Astrocyte (in vitro differentiated cells and primary cell): ENCODE measurements at regions not wholly inside any gene's neighbourhood (a gene's known extent, or its start where the extent isn't known, plus 50 kb on each side); places are given as distances from the start of the nearest gene placed in this dataset.

ENCODE experiments used
- DNase-seq: peaks from one replicate; pipeline ENCODE4 v3.0.0-alpha.2; 2010; ENCODE audit warnings: low read depth
- FAIRE-seq: peaks from 2 replicates; lab custom pipeline; 2011; peaks lifted over from hg19 to GRCh38; lab: Jason Lieb, UNC
- H2AFZ ChIP-seq: 2 replicates; pipeline ENCODE4 v1.6.0; 2012; ENCODE audit warnings: low read depth, low read length, inconsistent platforms
- H3K27ac ChIP-seq: 2 replicates; pipeline ENCODE4 v1.5.1; 2011; ENCODE audit warnings: low read depth, low read length, inconsistent platforms
- H3K27me3 ChIP-seq: 2 replicates; pipeline ENCODE4 v1.6.0; 2011; ENCODE audit warnings: low read length, inconsistent platforms; ENCODE audit not compliant: insufficient read depth
- H3K36me3 ChIP-seq: 2 replicates; pipeline ENCODE4 v1.5.1; 2011; ENCODE audit warnings: low read length, inconsistent platforms; ENCODE audit not compliant: insufficient read depth
- H3K4me1 ChIP-seq: 2 replicates; pipeline ENCODE4 v1.5.1; 2011; ENCODE audit warnings: low read length, inconsistent platforms; ENCODE audit not compliant: insufficient read depth
- H3K4me2 ChIP-seq: 2 replicates; pipeline ENCODE4 v1.6.0; 2012; ENCODE audit warnings: low read length, inconsistent platforms
- H3K4me3 ChIP-seq: 2 replicates; pipeline ENCODE4 v1.5.1; 2011; ENCODE audit warnings: low read depth, mild to moderate bottlenecking, low read length, inconsistent platforms; ENCODE audit not compliant: insufficient read depth
- H3K79me2 ChIP-seq: 2 replicates; pipeline ENCODE4 v1.6.0; 2012; ENCODE audit warnings: mild to moderate bottlenecking, low read length, inconsistent platforms; ENCODE audit not compliant: insufficient read depth
- H3K9ac ChIP-seq: 2 replicates; pipeline ENCODE4 v1.6.0; 2012; ENCODE audit warnings: mild to moderate bottlenecking, low read length, inconsistent platforms
- H3K9me3 ChIP-seq: 2 replicates; pipeline ENCODE4 v1.5.1; 2012; ENCODE audit warnings: low read depth, mild to moderate bottlenecking, low read length, inconsistent platforms; ENCODE audit not compliant: insufficient read depth
- H4K20me1 ChIP-seq: 2 replicates; pipeline ENCODE4 v1.6.0; 2012; ENCODE audit warnings: low read length, inconsistent platforms; ENCODE audit not compliant: insufficient read depth
- H3K27ac Mint-ChIP-seq: one replicate; pipeline ENCODE4 v1.8.0; 2021; ENCODE audit warnings: mild to moderate bottlenecking, mixed read lengths; ENCODE audit not compliant: unreplicated experiment
- H3K27me3 Mint-ChIP-seq: one replicate; pipeline ENCODE4 v1.8.0; 2021; ENCODE audit warnings: low read depth, mixed read lengths; ENCODE audit not compliant: unreplicated experiment
- H3K36me3 Mint-ChIP-seq: one replicate; pipeline ENCODE4 v1.8.0; 2021; ENCODE audit warnings: low read depth, mixed read lengths; ENCODE audit not compliant: unreplicated experiment
- H3K4me1 Mint-ChIP-seq: one replicate; pipeline ENCODE4 v1.8.0; 2021; ENCODE audit warnings: low read depth, mixed read lengths; ENCODE audit not compliant: unreplicated experiment
- H3K4me3 Mint-ChIP-seq: one replicate; pipeline ENCODE4 v1.8.0; 2021; ENCODE audit warnings: mild to moderate bottlenecking, moderate library complexity, mixed read lengths; ENCODE audit not compliant: unreplicated experiment
- H3K9me3 Mint-ChIP-seq: one replicate; pipeline ENCODE4 v1.8.0; 2021; ENCODE audit warnings: mild to moderate bottlenecking, mixed read lengths; ENCODE audit not compliant: unreplicated experiment
- EZH2 ChIP-seq: IDR thresholded peaks from 2 replicates; pipeline ENCODE4 v1.6.1; 2012; ENCODE audit warnings: mild to moderate bottlenecking, low read length, inconsistent platforms; ENCODE audit not compliant: insufficient read depth
- TF ChIP-seq, protein P1 (sequence below): IDR thresholded peaks from 2 replicates; pipeline ENCODE4 v1.5.1; 2011; ENCODE audit warnings: low read depth, mild to moderate bottlenecking, inconsistent platforms, low read length, moderate library complexity; ENCODE audit not compliant: insufficient read depth

DNA sequence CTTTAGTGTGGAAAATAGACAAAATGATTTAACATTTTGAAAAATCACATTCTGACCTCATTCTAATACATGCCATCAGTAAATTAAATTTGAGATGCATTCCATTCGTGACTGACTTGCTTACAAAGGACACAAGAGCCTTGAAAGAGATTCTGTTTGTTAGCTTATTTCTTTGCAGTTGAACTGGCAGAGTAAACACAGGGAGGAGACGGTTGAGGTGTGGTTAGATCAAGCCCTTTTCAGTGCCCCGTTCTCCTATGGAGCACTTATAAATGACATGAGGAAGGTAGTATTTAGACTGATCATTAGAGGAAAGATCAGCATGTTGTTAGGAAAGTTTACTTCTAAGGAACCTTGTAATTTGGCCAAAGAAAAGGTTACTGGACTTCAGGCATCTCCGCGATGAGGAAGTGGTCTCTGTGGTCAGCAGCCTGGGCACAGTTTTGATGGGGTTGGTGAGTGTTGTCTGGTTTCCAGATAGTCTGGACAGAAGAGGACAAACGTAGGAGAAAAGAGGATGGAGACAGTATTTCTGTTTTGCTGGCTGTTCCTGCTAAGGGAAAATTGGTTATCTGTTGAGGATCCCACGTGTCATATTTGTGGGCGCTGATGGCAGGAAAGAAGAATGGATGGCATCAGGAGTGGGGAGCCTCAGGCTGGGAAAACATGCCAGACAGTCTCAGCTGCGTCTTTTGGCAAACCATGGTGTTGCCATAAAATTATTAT is 328.9 kb upstream of the TBL1XR1 start:
- peaks cover 10% of the 10 kb centered on the region for H3K4me1 ChIP-seq
- Mint-ChIP-seq H3K27me3 (no peaks in the 10 kb centered on the region), H3K27ac (peak overlapping the region; percentile 73), H3K4me1 (peaks cover 17% of the 10 kb centered on the region), H3K36me3 (no peaks in the 10 kb centered on the region), H3K4me3 (no peak overlapping the region), H3K9me3 (peaks cover 6% of the 10 kb centered on the region)
- peak overlapping the region; percentile 35 for H3K27ac ChIP-seq
- H3K79me2 ChIP-seq: no peaks in the 10 kb centered on the region
- H3K36me3 ChIP-seq: no peaks in the 10 kb centered on the region
- no peak for FAIRE-seq
- DNase-seq: peak; percentile 98
- no peaks in the 10 kb centered on the region for H3K27me3 ChIP-seq
- peak overlapping the region; percentile 3 for H3K9ac ChIP-seq
- H2AFZ ChIP-seq: no peak overlapping the region
- peak overlapping the region; percentile 21 for H3K4me2 ChIP-seq
- no peaks in the 10 kb centered on the region for H4K20me1 ChIP-seq
- H3K9me3 ChIP-seq: no peaks in the 10 kb centered on the region
- no peak for TF ChIP-seq EZH2
- TF ChIP-seq, protein P1, sequence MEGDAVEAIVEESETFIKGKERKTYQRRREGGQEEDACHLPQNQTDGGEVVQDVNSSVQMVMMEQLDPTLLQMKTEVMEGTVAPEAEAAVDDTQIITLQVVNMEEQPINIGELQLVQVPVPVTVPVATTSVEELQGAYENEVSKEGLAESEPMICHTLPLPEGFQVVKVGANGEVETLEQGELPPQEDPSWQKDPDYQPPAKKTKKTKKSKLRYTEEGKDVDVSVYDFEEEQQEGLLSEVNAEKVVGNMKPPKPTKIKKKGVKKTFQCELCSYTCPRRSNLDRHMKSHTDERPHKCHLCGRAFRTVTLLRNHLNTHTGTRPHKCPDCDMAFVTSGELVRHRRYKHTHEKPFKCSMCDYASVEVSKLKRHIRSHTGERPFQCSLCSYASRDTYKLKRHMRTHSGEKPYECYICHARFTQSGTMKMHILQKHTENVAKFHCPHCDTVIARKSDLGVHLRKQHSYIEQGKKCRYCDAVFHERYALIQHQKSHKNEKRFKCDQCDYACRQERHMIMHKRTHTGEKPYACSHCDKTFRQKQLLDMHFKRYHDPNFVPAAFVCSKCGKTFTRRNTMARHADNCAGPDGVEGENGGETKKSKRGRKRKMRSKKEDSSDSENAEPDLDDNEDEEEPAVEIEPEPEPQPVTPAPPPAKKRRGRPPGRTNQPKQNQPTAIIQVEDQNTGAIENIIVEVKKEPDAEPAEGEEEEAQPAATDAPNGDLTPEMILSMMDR: no peak
- H3K4me3 ChIP-seq: no peak overlapping the region

DNA sequence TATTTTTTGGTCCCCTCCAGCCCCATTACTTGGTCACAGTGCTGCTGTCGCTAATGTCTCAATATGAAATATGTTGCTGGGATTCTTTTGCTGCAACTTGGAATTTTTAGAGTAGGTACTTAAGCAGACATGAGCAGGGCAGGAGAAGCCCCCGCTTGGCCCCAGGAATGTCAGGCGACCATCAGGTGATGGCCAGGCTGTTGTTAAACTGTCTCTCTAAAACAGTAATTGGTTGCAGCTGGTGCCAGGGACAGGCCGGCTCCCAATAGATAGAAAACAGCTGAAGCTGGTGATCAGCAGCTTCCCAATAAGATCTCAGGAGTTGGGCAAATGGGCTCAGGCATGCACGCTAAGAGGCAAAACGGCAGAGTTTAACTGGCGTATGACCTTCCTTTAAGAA is 329.9 kb upstream of the TBL1XR1 start:
- peaks cover 10% of the 10 kb centered on the region for H3K4me1 ChIP-seq
- no peaks in the 10 kb centered on the region for H3K36me3 ChIP-seq
- H2AFZ ChIP-seq: no peak overlapping the region
- no peaks in the 10 kb centered on the region for H3K27me3 Mint-ChIP-seq
- no peak overlapping the region for H3K27ac Mint-ChIP-seq
- H3K9me3 Mint-ChIP-seq: peaks cover 8% of the 10 kb centered on the region
- FAIRE-seq (no peak), DNase-seq (no peak)
- H3K9me3 ChIP-seq: no peaks in the 10 kb centered on the region
- no peak overlapping the region for H3K4me3 ChIP-seq
- H4K20me1 ChIP-seq: no peaks in the 10 kb centered on the region
- peaks cover 17% of the 10 kb centered on the region for H3K4me1 Mint-ChIP-seq
- H3K27me3 ChIP-seq: no peaks in the 10 kb centered on the region
- peak overlapping the region; percentile 40 for H3K27ac ChIP-seq
- no peak for TF ChIP-seq EZH2
- TF ChIP-seq, protein P1: no peak
- H3K9ac ChIP-seq: no peak overlapping the region
- no peaks in the 10 kb centered on the region for H3K79me2 ChIP-seq
- H3K4me2 ChIP-seq: no peak overlapping the region
- H3K36me3 Mint-ChIP-seq: no peaks in the 10 kb centered on the region
- no peak overlapping the region for H3K4me3 Mint-ChIP-seq

GRCh38 chr3:177528306-177529070 is 331.2 kb upstream of the TBL1XR1 start:
- H3K36me3 Mint-ChIP-seq: no peaks in the 10 kb centered on the region
- no peaks in the 10 kb centered on the region for H3K27me3 Mint-ChIP-seq
- no peaks in the 10 kb centered on the region for H3K27me3 ChIP-seq
- TF ChIP-seq, protein P1: no peak
- TF ChIP-seq EZH2: no peak
- no peak overlapping the region for H3K4me3 Mint-ChIP-seq
- H2AFZ ChIP-seq: no peak overlapping the region
- H3K27ac ChIP-seq: no peak overlapping the region
- H3K9me3 ChIP-seq: no peaks in the 10 kb centered on the region
- no peaks in the 10 kb centered on the region for H3K36me3 ChIP-seq
- peaks cover 17% of the 10 kb centered on the region for H3K4me1 Mint-ChIP-seq
- no peaks in the 10 kb centered on the region for H3K79me2 ChIP-seq
- no peak overlapping the region for H3K4me2 ChIP-seq
- FAIRE-seq: no peak
- H3K4me3 ChIP-seq: no peak overlapping the region
- H3K9ac ChIP-seq: no peak overlapping the region
- H3K9me3 Mint-ChIP-seq: peaks cover 8% of the 10 kb centered on the region
- H3K4me1 ChIP-seq: peaks cover 10% of the 10 kb centered on the region
- no peak overlapping the region for H3K27ac Mint-ChIP-seq
- no peaks in the 10 kb centered on the region for H4K20me1 ChIP-seq
- peak; percentile 38 for DNase-seq
